Vagina (tissue), 2 donors: ENCODE measurements at regions not wholly inside any gene's neighbourhood (a gene's known extent, or its start where the extent isn't known, plus 50 kb on each side); places are given as distances from the start of the nearest gene placed in this dataset.

ENCODE experiments used
- DNase-seq, 2 donors: peaks; one replicate each; pipeline ENCODE4 v3.0.0-alpha.2; 2017; ENCODE audit errors: extremely low spot score in 2 of 2
- H3K27ac ChIP-seq: fragments of 200-600 bp; sonication (generic); one replicate; pipeline ENCODE4 v1.5.1; 2019
- H3K27me3 ChIP-seq: fragments of 200-600 bp; sonication (generic); one replicate; pipeline ENCODE4 v1.5.1; 2019
- H3K36me3 ChIP-seq, 2 donors: fragments of 200-600 bp; sonication (generic); one replicate each; pipeline ENCODE4 v1.5.1; 2017 to 2019
- H3K4me1 ChIP-seq: fragments of 200-600 bp; sonication (generic); one replicate; pipeline ENCODE4 v1.5.1; 2019
- H3K4me3 ChIP-seq, 2 donors: fragments of 200-600 bp; sonication (generic); 1 replicate in 1 of 2; 2 replicates in 1 of 2; pipeline ENCODE4 v1.5.1; 2016 to 2019
- H3K9me3 ChIP-seq: fragments of 200-600 bp; sonication (generic); one replicate; pipeline ENCODE4 v1.5.1; 2019
- POLR2A ChIP-seq, 2 donors: fragments of 450-650 bp; IDR thresholded peaks; one replicate each; pipeline ENCODE4 v1.6.1; 2017; ENCODE audit warnings: antibody characterized with exemption in 2 of 2, mild to moderate bottlenecking in 2 of 2, moderate library complexity in 2 of 2
- POLR2AphosphoS5 ChIP-seq, 2 donors: sonication (generic); formaldehyde crosslinking; IDR thresholded peaks; one replicate each; pipeline ENCODE4 v1.9.0; 2017; ENCODE audit warnings: antibody characterized with exemption in 2 of 2, mild to moderate bottlenecking in 2 of 2, low read depth in 1 of 2; ENCODE audit not compliant: insufficient read depth in 1 of 2
- intact Hi-C: fragments of 100-400 bp; cut with DNase I; formaldehyde crosslinking; loops from one replicate; pipeline ENCODE4 v1.15.1; 2023
- TF ChIP-seq, protein P1 (sequence below), 3 experiments: fragments of 450-650 bp in 2 of 3; fragments of 200-600 bp in 1 of 3; sonication (generic) in 1 of 3; IDR thresholded peaks; one replicate each; pipeline ENCODE4 v1.5.1; 2017 to 2019; ENCODE audit warnings: antibody characterized with exemption in 3 of 3, mild to moderate bottlenecking in 2 of 3, moderate library complexity in 2 of 3

GRCh38 chr2:120824246-120824645 lies 88.6 kb downstream of the GLI2 start:
- Histone ChIP-seq H3K4me3 (no peak overlapping the region), H3K27ac (no peak overlapping the region), H3K9me3 (no peaks in the 10 kb centered on the region), H3K4me1 (peaks cover 17% of the 10 kb centered on the region), H3K27me3 (no peaks in the 10 kb centered on the region), H3K36me3 (no peaks in the 10 kb centered on the region)
- intact Hi-C loops = no loop called here
- no peak for DNase-seq
- TF ChIP-seq, protein P1, sequence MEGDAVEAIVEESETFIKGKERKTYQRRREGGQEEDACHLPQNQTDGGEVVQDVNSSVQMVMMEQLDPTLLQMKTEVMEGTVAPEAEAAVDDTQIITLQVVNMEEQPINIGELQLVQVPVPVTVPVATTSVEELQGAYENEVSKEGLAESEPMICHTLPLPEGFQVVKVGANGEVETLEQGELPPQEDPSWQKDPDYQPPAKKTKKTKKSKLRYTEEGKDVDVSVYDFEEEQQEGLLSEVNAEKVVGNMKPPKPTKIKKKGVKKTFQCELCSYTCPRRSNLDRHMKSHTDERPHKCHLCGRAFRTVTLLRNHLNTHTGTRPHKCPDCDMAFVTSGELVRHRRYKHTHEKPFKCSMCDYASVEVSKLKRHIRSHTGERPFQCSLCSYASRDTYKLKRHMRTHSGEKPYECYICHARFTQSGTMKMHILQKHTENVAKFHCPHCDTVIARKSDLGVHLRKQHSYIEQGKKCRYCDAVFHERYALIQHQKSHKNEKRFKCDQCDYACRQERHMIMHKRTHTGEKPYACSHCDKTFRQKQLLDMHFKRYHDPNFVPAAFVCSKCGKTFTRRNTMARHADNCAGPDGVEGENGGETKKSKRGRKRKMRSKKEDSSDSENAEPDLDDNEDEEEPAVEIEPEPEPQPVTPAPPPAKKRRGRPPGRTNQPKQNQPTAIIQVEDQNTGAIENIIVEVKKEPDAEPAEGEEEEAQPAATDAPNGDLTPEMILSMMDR (IDR thresholded peaks at IDR 0.05) = no peak
- TF ChIP-seq POLR2AphosphoS5 (IDR thresholded peaks at IDR 0.05; ENCODE audit: insufficient read depth in 1 of 2, low read depth in 1 of 2) (no peak), POLR2A (IDR thresholded peaks at IDR 0.05) (no peak)

DNA sequence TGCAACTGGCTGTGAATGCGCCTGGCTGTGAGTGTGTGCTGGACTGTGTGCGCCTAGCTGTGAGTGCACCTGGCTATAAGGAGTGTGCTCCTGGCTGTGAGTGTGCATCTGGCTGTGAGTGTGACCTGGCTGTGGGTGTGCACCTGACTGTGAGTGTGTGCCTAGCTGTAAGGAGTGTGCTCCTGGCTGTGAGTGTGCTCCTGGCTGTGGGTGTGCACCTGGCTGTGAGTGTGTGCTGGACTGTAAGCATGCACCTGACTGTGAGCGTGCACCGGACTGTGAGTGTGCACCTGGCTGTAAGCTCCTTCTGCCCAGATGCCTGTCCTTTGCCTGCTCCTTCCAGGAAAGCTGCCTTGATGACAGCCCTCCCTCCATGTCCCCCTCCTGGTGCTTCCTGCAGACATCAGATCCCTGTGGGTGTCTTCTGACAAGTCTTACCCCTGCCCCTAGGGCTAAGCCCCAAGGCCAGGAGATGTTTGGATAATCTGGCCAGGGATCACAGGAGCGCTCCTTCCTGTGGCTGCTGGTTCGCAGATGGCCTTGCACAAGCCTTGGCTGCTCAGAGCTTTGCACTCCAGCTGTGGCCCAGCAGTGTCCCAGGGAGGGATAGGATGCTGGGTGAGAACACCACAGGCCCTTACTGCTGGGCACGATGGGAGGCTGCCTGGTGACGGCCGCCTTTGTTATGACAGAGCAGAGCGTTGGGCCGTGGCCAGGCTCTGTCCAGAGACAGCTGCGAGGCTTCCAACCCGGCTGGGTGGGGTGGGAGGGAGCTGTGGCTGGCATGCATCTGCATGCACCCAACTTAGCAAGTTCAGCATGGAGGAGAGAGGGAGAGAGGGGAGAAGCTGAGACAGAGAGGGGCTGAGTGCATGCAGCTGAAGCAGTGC lies 89.9 kb downstream of the GLI2 start:
- TF ChIP-seq, protein P1 (IDR thresholded peaks at IDR 0.05) = no peak
- peak in 1 of 2 donors; percentile 21 for TF ChIP-seq POLR2AphosphoS5 (IDR thresholded peaks at IDR 0.05; ENCODE audit: insufficient read depth in 1 of 2, low read depth in 1 of 2)
- Histone ChIP-seq H3K27ac (no peak overlapping the region), H3K9me3 (no peaks in the 10 kb centered on the region), H3K27me3 (no peaks in the 10 kb centered on the region), H3K4me1 (peaks cover 14% of the 10 kb centered on the region), H3K36me3 (no peaks in the 10 kb centered on the region), H3K4me3 (no peak overlapping the region)
- no peak for DNase-seq
- intact Hi-C loops = no loop called here

- no peaks in the 10 kb centered on the region for H3K9me3 ChIP-seq
Observed at GRCh38 chr2:120826260-120826648, 90.6 kb downstream of the GLI2 start.

DNA sequence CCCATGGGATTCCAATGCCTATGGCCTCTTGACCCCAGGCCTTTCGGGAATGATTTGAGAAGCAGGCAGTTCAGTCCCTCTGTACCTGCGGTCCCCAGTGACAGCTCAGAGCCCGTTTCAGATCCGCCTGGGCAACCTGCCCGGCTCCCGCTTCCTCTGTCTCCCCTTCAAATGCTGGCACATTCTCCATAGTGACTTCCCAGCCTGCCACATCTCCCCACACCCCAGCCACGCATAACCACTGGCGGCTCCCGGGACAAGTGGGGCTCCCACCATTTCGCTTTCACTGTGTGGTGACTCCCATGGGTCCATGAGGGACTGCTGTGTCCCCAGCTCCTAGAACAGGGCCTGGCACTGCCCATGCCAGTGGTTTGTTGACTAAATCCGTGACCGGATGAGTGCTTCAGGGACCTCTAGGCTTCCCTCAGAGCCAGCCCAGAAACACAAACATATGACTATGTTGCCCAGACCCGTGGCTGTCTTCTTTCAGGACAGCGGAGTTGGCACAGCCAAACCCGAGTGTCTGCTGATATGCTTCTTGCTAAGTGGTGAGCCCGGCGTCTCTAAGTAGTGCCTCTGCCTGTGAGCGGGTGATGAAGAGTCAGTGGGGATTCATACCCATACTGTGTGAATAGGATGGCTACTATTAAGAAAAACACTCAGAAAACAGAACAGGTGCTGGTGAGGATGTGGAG lies 91.2 kb downstream of the GLI2 start:
- intact Hi-C loops = no loop called here
- TF ChIP-seq POLR2A (IDR thresholded peaks at IDR 0.05) = no peak
- no peak for TF ChIP-seq POLR2AphosphoS5 (IDR thresholded peaks at IDR 0.05; ENCODE audit: insufficient read depth in 1 of 2, low read depth in 1 of 2)
- TF ChIP-seq, protein P1 (IDR thresholded peaks at IDR 0.05) = no peak
- H3K27ac ChIP-seq = no peak overlapping the region
- no peaks in the 10 kb centered on the region for H3K36me3 ChIP-seq
- H3K27me3 ChIP-seq = no peaks in the 10 kb centered on the region
- no peak for DNase-seq
- H3K4me1 ChIP-seq = peaks cover 12% of the 10 kb centered on the region
- H3K9me3 ChIP-seq = no peaks in the 10 kb centered on the region
- H3K4me3 ChIP-seq = no peak overlapping the region

More at GRCh38 chr2:120826260-120826648, 90.6 kb downstream of the GLI2 start:
- TF ChIP-seq POLR2AphosphoS5 (IDR thresholded peaks at IDR 0.05; ENCODE audit: insufficient read depth in 1 of 2, low read depth in 1 of 2) = no peak
- TF ChIP-seq, protein P1 (IDR thresholded peaks at IDR 0.05) = no peak
- no peak for TF ChIP-seq POLR2A (IDR thresholded peaks at IDR 0.05)
- peaks cover 12% of the 10 kb centered on the region for H3K4me1 ChIP-seq
- H3K27ac ChIP-seq = no peak overlapping the region
- H3K4me3 ChIP-seq = no peak overlapping the region
- no peaks in the 10 kb centered on the region for H3K36me3 ChIP-seq
- H3K27me3 ChIP-seq = no peaks in the 10 kb centered on the region
- intact Hi-C loops = no loop called here
- DNase-seq = no peak

GRCh38 chr2:120828066-120828465 lies 92.4 kb downstream of the GLI2 start:
- no peak overlapping the region for H3K27ac ChIP-seq
- no peak for DNase-seq
- intact Hi-C loops = no loop called here

More at GRCh38 chr2:120828066-120828465, 92.4 kb downstream of the GLI2 start:
- no peaks in the 10 kb centered on the region for H3K27me3 ChIP-seq
- no peaks in the 10 kb centered on the region for H3K36me3 ChIP-seq
- no peak overlapping the region for H3K4me3 ChIP-seq
- TF ChIP-seq POLR2AphosphoS5 (IDR thresholded peaks at IDR 0.05; ENCODE audit: insufficient read depth in 1 of 2, low read depth in 1 of 2) (no peak), POLR2A (IDR thresholded peaks at IDR 0.05) (no peak)
- TF ChIP-seq, protein P1 (IDR thresholded peaks at IDR 0.05) = no peak
- no peaks in the 10 kb centered on the region for H3K9me3 ChIP-seq
- peaks cover 12% of the 10 kb centered on the region for H3K4me1 ChIP-seq
